ENCODE measurements at regions not wholly inside any gene's neighbourhood (a gene's known extent, or its start where the extent isn't known, plus 50 kb on each side); places are given as distances from the start of the nearest gene placed in this dataset.

- no peak for DNase-seq (ENCODE audit: low read depth)
Observed at GRCh38 chrX:120819126-120819525, 56.5 kb downstream of the CT47B1 start.

GRCh38 chrX:120813982-120814381, 61.7 kb downstream of the CT47B1 start:
- no peak for DNase-seq (ENCODE audit: low read depth)

GRCh38 chrX:120801426-120801825, 74.2 kb downstream of the CT47B1 start:
- no peak for DNase-seq (ENCODE audit: low read depth)

- no peak for DNase-seq (ENCODE audit: low read depth)
Observed at GRCh38 chrX:120797188-120797851, 78.3 kb downstream of the CT47B1 start.

- DNase-seq (ENCODE audit: low read depth): no peak
Observed at GRCh38 chrX:120795301-120795700, 80.4 kb downstream of the CT47B1 start.

- no peak for DNase-seq (ENCODE audit: low read depth)
Observed at GRCh38 chrX:120794525-120794975, 81.1 kb downstream of the CT47B1 start.

- no peak for DNase-seq (ENCODE audit: low read depth)
Observed at GRCh38 chrX:120793098-120793497, 82.6 kb downstream of the CT47B1 start.

- DNase-seq (ENCODE audit: low read depth): no peak
Observed at GRCh38 chrX:120791013-120791643, 84.5 kb downstream of the CT47B1 start.

GRCh38 chrX:120790552-120790951, 85.1 kb downstream of the CT47B1 start:
- no peak for DNase-seq (ENCODE audit: low read depth)

- DNase-seq (ENCODE audit: low read depth): no peak
Observed at GRCh38 chrX:120790118-120790517, 85.5 kb downstream of the CT47B1 start.

GRCh38 chrX:120781403-120781802, 94.3 kb downstream of the CT47B1 start:
- DNase-seq (ENCODE audit: low read depth): no peak

GRCh38 chrX:120775959-120776358, 99.7 kb downstream of the CT47B1 start:
- DNase-seq (ENCODE audit: low read depth): no peak

GRCh38 chrX:120774606-120775005, 101.1 kb downstream of the CT47B1 start:
- DNase-seq (ENCODE audit: low read depth): no peak

GRCh38 chrX:120773801-120774200, 101.9 kb downstream of the CT47B1 start:
- no peak for DNase-seq (ENCODE audit: low read depth)

GRCh38 chrX:120769576-120770341, 105.9 kb downstream of the CT47B1 start:
- no peak for DNase-seq (ENCODE audit: low read depth)

- DNase-seq (ENCODE audit: low read depth): peak; percentile 40
Observed at GRCh38 chrX:120768681-120769080, 107.0 kb downstream of the CT47B1 start.

- no peak for DNase-seq (ENCODE audit: low read depth)
Observed at GRCh38 chrX:120768254-120768653, 107.4 kb downstream of the CT47B1 start.

GRCh38 chrX:120763269-120763668, 112.4 kb downstream of the CT47B1 start:
- DNase-seq (ENCODE audit: low read depth): no peak

GRCh38 chrX:120761810-120762209, 113.9 kb downstream of the CT47B1 start:
- no peak for DNase-seq (ENCODE audit: low read depth)

GRCh38 chrX:120759685-120760084, 116.0 kb downstream of the CT47B1 start:
- no peak for DNase-seq (ENCODE audit: low read depth)

- no peak for DNase-seq (ENCODE audit: low read depth)
Observed at GRCh38 chrX:120755066-120755846, 120.4 kb downstream of the CT47B1 start.
